Mesenchymal stem cell (in vitro differentiated cells and primary cell): ENCODE measurements at regions not wholly inside any gene's neighbourhood (a gene's known extent, or its start where the extent isn't known, plus 50 kb on each side); places are given as distances from the start of the nearest gene placed in this dataset.

ENCODE experiments used
- DNase-seq: peaks from one replicate; pipeline ENCODE4 v3.0.0-alpha.2; 2013
- H2AFZ ChIP-seq: one replicate; pipeline ENCODE4 v1.6.1; 2013; ENCODE audit warnings: low read depth, mild to moderate bottlenecking, control low read depth, inconsistent platforms, low read length, moderate library complexity
- H2AK5ac ChIP-seq: 2 replicates; pipeline ENCODE4 v1.6.1; 2013; ENCODE audit warnings: low read length, moderate library complexity, mild to moderate bottlenecking, inconsistent platforms; ENCODE audit not compliant: severe bottlenecking
- H2BK120ac ChIP-seq: one replicate; pipeline ENCODE4 v1.6.1; 2013; ENCODE audit warnings: low read depth, mild to moderate bottlenecking, inconsistent platforms, low read length, moderate library complexity
- H2BK12ac ChIP-seq, 2 experiments: one replicate each; pipeline ENCODE4 v1.6.1; 2013; ENCODE audit warnings: inconsistent platforms in 2 of 2, low read length in 2 of 2, mild to moderate bottlenecking in 2 of 2, moderate library complexity in 2 of 2, control low read depth in 1 of 2
- H2BK15ac ChIP-seq: one replicate; pipeline ENCODE4 v1.6.1; 2013; ENCODE audit warnings: mild to moderate bottlenecking, low read depth, inconsistent platforms; ENCODE audit not compliant: poor library complexity, severe bottlenecking
- H2BK5ac ChIP-seq: 2 replicates; pipeline ENCODE4 v1.6.1; 2013; ENCODE audit warnings: low read depth, mild to moderate bottlenecking, low read length, control low read depth, inconsistent platforms; ENCODE audit not compliant: poor library complexity, severe bottlenecking
- H3K14ac ChIP-seq, 2 experiments: one replicate each; pipeline ENCODE4 v1.6.1; 2013; ENCODE audit warnings: inconsistent platforms in 2 of 2, low read length in 2 of 2, control low read depth in 1 of 2, mild to moderate bottlenecking in 1 of 2, moderate library complexity in 1 of 2
- H3K18ac ChIP-seq, 2 experiments: one replicate each; pipeline ENCODE4 v1.6.1; 2013; ENCODE audit warnings: inconsistent platforms in 2 of 2, low read length in 2 of 2, control low read depth in 1 of 2, low read depth in 1 of 2, mild to moderate bottlenecking in 1 of 2
- H3K23ac ChIP-seq, 2 experiments: one replicate each; pipeline ENCODE4 v1.6.1; 2013; ENCODE audit warnings: inconsistent platforms in 2 of 2, low read length in 2 of 2, mild to moderate bottlenecking in 2 of 2, moderate library complexity in 2 of 2, control low read depth in 1 of 2
- H3K27ac ChIP-seq: 2 replicates; pipeline ENCODE4 v1.5.1; 2013; ENCODE audit warnings: mild to moderate bottlenecking, moderate library complexity, low read length, control low read depth, inconsistent platforms; ENCODE audit not compliant: poor library complexity, severe bottlenecking
- H3K27me3 ChIP-seq, 2 experiments: 2 replicates each; pipeline versions ENCODE4 v1.6.1 to v1.7.0; 2013; ENCODE audit warnings: low read length in 2 of 2, mild to moderate bottlenecking in 2 of 2, moderate library complexity in 2 of 2, control low read depth in 1 of 2, inconsistent platforms in 1 of 2; ENCODE audit not compliant: control insufficient read depth in 1 of 2, insufficient read depth in 1 of 2
- H3K36me3 ChIP-seq, 2 experiments: 2 replicates each; pipeline versions ENCODE4 v1.6.1 to v1.7.0; 2013; ENCODE audit warnings: low read length in 2 of 2, control low read depth in 1 of 2, inconsistent platforms in 1 of 2, low read depth in 1 of 2, mild to moderate bottlenecking in 1 of 2; ENCODE audit not compliant: insufficient read depth in 2 of 2, control insufficient read depth in 1 of 2
- H3K4ac ChIP-seq, 2 experiments: one replicate each; pipeline ENCODE4 v1.6.1; 2013; ENCODE audit warnings: inconsistent platforms in 2 of 2, low read length in 2 of 2, mild to moderate bottlenecking in 2 of 2, moderate library complexity in 2 of 2, control low read depth in 1 of 2, low read depth in 1 of 2
- H3K4me1 ChIP-seq: 2 replicates; pipeline ENCODE4 v1.6.1; 2013; ENCODE audit warnings: low read depth, low read length, control low read depth; ENCODE audit not compliant: control insufficient read depth, insufficient read depth
- H3K4me2 ChIP-seq: 2 replicates; pipeline ENCODE4 v1.6.1; 2013; ENCODE audit warnings: low read length, mild to moderate bottlenecking, inconsistent platforms; ENCODE audit not compliant: poor library complexity, severe bottlenecking
- H3K4me3 ChIP-seq, 2 experiments: 2 replicates each; pipeline versions ENCODE4 v1.5.1 to v1.7.0; 2013; ENCODE audit warnings: low read length in 2 of 2, mild to moderate bottlenecking in 2 of 2, control low read depth in 1 of 2, low read depth in 1 of 2; ENCODE audit not compliant: insufficient read depth in 1 of 2
- H3K79me1 ChIP-seq: replicated peaks from 2 replicates; pipeline ENCODE4 v1.6.1; 2013; ENCODE audit warnings: mild to moderate bottlenecking, control low read depth, low read length, inconsistent platforms; ENCODE audit not compliant: poor library complexity, severe bottlenecking
- H3K9ac ChIP-seq: 2 replicates; pipeline ENCODE4 v1.7.0; 2013; ENCODE audit warnings: mild to moderate bottlenecking, low read length, moderate library complexity
- H3K9me3 ChIP-seq: 2 replicates; pipeline ENCODE4 v1.7.0; 2013; ENCODE audit warnings: mild to moderate bottlenecking, low read length; ENCODE audit not compliant: control insufficient read depth
- H4K8ac ChIP-seq: one replicate; pipeline ENCODE4 v1.6.1; 2013; ENCODE audit warnings: inconsistent platforms, mild to moderate bottlenecking, low read length, moderate library complexity
- H4K91ac ChIP-seq: one replicate; pipeline ENCODE4 v1.6.1; 2013; ENCODE audit warnings: mild to moderate bottlenecking, low read length, inconsistent platforms
- WGBS: methylation state at CpG from one replicate; pipeline ENCODE4 v1.1.7; 2013; ENCODE audit warnings: mixed read lengths; 5-methylcytosine and 5-hydroxymethylcytosine counted together

DNA sequence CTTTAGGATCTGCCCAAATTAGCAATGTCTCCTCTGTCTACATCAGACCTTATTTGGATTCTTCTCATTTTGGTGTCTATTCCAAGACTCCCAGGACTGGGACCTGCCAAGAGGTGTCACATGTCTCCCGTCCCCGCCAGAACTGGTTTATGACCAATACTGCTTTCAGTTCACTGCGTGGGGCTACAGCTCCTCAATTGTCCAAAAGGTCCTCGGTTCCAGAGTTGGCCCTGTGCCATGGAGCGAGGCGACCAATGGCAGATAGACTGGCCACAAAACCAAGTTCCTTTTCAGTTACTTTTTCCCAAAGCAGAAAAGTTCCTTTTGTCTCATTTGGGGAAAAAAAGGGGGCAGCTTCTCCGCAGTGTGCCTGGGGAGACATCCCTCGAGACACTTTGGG, 144.1 kb upstream of the ZNF236 start:
- WGBS, result 85% methylated on average over 7 of the region's 8 CpGs
- Histone ChIP-seq H2BK12ac (no peak overlapping the region), H2BK5ac (no peak overlapping the region), H3K23ac (no peak overlapping the region), H3K79me1 (no peaks in the 10 kb centered on the region), H3K4me3 (no peak overlapping the region), H4K8ac (no peak overlapping the region), H2BK120ac (no peak overlapping the region), H4K91ac (no peak overlapping the region), H3K36me3 (no peaks in the 10 kb centered on the region), H3K4ac (no peak overlapping the region), H2AK5ac (no peak overlapping the region), H3K18ac (no peak overlapping the region), H3K4me2 (no peak overlapping the region), H3K27ac (no peak overlapping the region), H3K14ac (no peak overlapping the region), H2AFZ (no peak overlapping the region), H3K9me3 (no peaks in the 10 kb centered on the region), H3K9ac (no peak overlapping the region), H2BK15ac (no peak overlapping the region), H3K27me3 (peaks cover 24 to 48% of the 10 kb centered on the region in 2 experiments), H3K4me1 (peaks cover 1% of the 10 kb centered on the region)
- DNase-seq, result no peak

DNA sequence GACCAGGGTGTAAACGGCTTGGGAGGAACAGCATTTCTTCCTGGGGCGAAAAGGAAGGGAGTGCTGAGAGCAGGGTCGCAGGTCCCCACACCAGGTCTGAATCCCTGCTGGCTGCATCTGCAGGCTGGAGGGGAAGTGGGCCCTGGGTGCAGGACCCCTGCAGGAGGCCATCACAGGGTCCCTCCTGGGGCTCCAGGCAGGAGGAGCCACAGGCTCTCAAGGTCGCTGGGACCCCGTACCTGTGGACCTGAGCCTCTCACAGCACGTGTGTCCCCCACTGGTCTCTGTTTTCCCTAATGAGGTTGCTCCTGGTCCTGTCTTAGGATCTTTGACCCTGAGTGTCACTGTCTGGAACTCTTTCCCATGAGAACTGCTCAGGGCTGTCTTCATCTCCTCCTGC, 147.8 kb upstream of the ZNF236 start:
- Histone ChIP-seq H3K9me3 (no peaks in the 10 kb centered on the region), H2BK15ac (no peak overlapping the region)
- no peak for DNase-seq

DNA sequence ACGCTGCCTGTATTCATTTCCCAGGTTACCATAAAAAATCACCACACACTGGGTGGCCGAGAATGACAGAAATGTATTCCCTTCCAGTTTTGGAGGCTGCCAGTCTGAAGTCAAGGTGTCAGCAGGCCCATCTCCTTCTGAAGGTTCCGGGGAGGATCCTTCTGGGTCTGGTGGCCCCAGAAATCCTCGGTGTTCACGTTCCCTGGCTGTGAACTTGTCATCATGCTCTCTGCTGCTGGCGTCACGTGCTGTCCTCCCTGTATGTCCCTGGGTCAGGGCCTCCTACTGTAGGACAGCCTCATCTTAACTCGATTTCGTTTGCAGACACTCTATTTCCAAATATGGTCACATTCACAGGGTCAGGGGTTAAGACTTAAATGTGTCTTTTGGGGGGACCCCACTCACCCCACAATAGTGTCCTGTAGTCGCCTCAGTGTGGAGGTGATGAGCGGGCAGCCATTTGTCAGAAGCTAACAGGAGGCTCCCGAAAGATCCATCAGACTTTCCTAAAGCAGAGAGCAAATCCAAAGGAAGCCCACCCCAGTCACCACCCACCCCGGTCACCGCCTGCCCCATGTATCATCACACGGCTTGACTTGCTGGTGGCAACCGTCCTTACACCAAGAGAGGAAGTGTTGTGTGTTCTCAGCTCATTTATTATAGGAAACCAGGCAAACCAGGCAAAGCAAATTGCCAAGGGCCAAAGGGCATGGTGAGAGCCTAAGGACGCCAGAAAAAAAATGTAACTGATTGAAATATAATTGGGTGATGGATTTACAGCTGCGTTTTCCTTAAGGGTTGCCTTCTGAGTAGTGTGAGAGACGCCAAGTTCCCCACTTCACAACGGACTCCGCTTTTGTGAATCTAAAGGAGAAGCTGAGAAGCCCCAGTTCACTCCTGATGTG, 148.8 kb upstream of the ZNF236 start:
- Histone ChIP-seq H2AFZ (no peak overlapping the region), H3K9ac (no peak overlapping the region), H3K4me3 (no peak overlapping the region), H3K4me2 (no peak overlapping the region), H3K9me3 (no peaks in the 10 kb centered on the region), H3K18ac (no peak overlapping the region), H3K79me1 (no peaks in the 10 kb centered on the region), H2BK15ac (no peak overlapping the region), H3K14ac (no peak overlapping the region), H3K4me1 (peaks cover 1% of the 10 kb centered on the region), H2AK5ac (no peak overlapping the region), H2BK5ac (no peak overlapping the region), H4K8ac (no peak overlapping the region), H3K23ac (no peak overlapping the region), H2BK120ac (no peak overlapping the region), H3K4ac (no peak overlapping the region), H4K91ac (no peak overlapping the region), H3K27ac (no peak overlapping the region), H2BK12ac (no peak overlapping the region), H3K27me3 (peaks cover 8 to 28% of the 10 kb centered on the region in 2 experiments), H3K36me3 (no peaks in the 10 kb centered on the region)
- DNase-seq, result no peak
- WGBS, result 90% methylated on average over 21 of the region's 21 CpGs

More for the DNA sequence above, 147.8 kb upstream of the ZNF236 start:
- peaks cover 1% of the 10 kb centered on the region for H3K4me1 ChIP-seq
- H3K4ac ChIP-seq, result no peak overlapping the region
- H2BK5ac ChIP-seq, result no peak overlapping the region
- H3K23ac ChIP-seq, result no peak overlapping the region
- H3K79me1 ChIP-seq, result no peaks in the 10 kb centered on the region
- WGBS, result 75% methylated on average over 6 of the region's 6 CpGs
- no peak overlapping the region for H4K8ac ChIP-seq
- H3K27ac ChIP-seq, result no peak overlapping the region
- H2AK5ac ChIP-seq, result no peak overlapping the region
- H2BK120ac ChIP-seq, result no peak overlapping the region
- no peak overlapping the region for H3K4me2 ChIP-seq
- H3K4me3 ChIP-seq, result no peak overlapping the region
- H3K27me3 ChIP-seq, result peaks cover 18 to 37% of the 10 kb centered on the region in 2 experiments
- H2AFZ ChIP-seq, result no peak overlapping the region
- H3K9ac ChIP-seq, result no peak overlapping the region
- no peak overlapping the region for H3K14ac ChIP-seq
- H2BK12ac ChIP-seq, result no peak overlapping the region
- no peak overlapping the region for H3K18ac ChIP-seq
- H3K36me3 ChIP-seq, result no peaks in the 10 kb centered on the region
- H4K91ac ChIP-seq, result no peak overlapping the region

DNA sequence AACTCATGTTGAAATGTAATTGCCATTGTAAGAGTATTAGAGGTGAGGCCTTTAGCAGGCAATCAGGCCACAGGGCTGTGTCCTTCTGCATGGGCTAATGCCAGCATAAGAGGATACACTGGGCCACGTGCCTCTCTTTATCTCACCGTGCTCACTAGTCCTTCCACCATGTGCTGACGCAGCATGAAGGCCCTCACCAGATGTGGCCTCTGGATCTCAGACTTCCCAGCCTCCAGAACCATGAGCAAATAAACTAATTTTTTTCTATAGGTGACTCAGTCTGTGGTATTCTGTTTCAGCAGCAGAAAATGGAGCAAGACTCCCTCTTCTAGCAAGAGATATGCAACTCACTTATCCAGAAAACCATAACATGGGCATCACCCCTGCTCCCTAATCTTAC, 149.7 kb upstream of the ZNF236 start:
- Histone ChIP-seq H3K23ac (no peak overlapping the region), H4K91ac (no peak overlapping the region), H3K79me1 (no peaks in the 10 kb centered on the region), H4K8ac (no peak overlapping the region), H2AK5ac (no peak overlapping the region), H3K27me3 (peaks cover 5 to 27% of the 10 kb centered on the region in 2 experiments), H2AFZ (no peak overlapping the region), H2BK12ac (no peak overlapping the region), H2BK5ac (no peak overlapping the region), H3K4me1 (peaks cover 1% of the 10 kb centered on the region), H3K36me3 (no peaks in the 10 kb centered on the region), H3K27ac (no peak overlapping the region), H3K4ac (no peak overlapping the region), H3K4me3 (no peak overlapping the region), H3K18ac (no peak overlapping the region), H3K4me2 (no peak overlapping the region), H3K9ac (no peak overlapping the region), H3K9me3 (no peaks in the 10 kb centered on the region), H2BK120ac (no peak overlapping the region), H3K14ac (no peak overlapping the region), H2BK15ac (no peak overlapping the region)
- 50% methylated on average over 2 of the region's 3 CpGs for WGBS
- DNase-seq, result peak; percentile 36
